ENCODE measurements at regions not wholly inside any gene's neighbourhood (a gene's known extent, or its start where the extent isn't known, plus 50 kb on each side); places are given as distances from the start of the nearest gene placed in this dataset.

GRCh38 chr3:127399154-127399553 is 111.3 kb upstream of the PRR20G start:
- Histone ChIP-seq H3K36me3 (ENCODE audit: insufficient read depth, low read length) (no peaks in the 10 kb centered on the region), H3K9me3 (ENCODE audit: control insufficient read depth in 1 of 2, low read length in 2 of 2) (no peaks in the 10 kb centered on the region), H3K4me3 (ENCODE audit: low read length in 2 of 2) (no peak overlapping the region), H3K27me3 (ENCODE audit: insufficient read depth, low read length) (no peaks in the 10 kb centered on the region), H3K27ac (ENCODE audit: low read depth, low read length) (no peak overlapping the region), H3K4me1 (ENCODE audit: insufficient read depth, low read length) (no peaks in the 10 kb centered on the region)
- POLR2A ChIA-PET (ENCODE audit: partially characterized antibody): no interaction called here
- Mint-ChIP-seq H3K27me3 (peaks cover 4 to 12% of the 10 kb centered on the region in 2 donors), H3K4me3 (no peak overlapping the region), H3K4me1 (no peaks in the 10 kb centered on the region), H3K36me3 (no peaks in the 10 kb centered on the region), H3K9me3 (peaks cover 0 to 2% (median 0%) of the 10 kb centered on the region in 8 donors), H3K27ac (no peak overlapping the region)
- CTCF ChIA-PET (ENCODE audit: partially characterized antibody): no interaction called here
- intact Hi-C loops (cut with micrococcal nuclease): no loop called here
- no peak for DNase-seq

- no peak overlapping the region for H3K4me3 Mint-ChIP-seq
- Histone ChIP-seq H3K4me1 (ENCODE audit: insufficient read depth, low read length) (no peaks in the 10 kb centered on the region), H3K9me3 (ENCODE audit: control insufficient read depth in 1 of 2, low read length in 2 of 2) (no peaks in the 10 kb centered on the region), H3K27ac (ENCODE audit: low read depth, low read length) (no peak overlapping the region), H3K27me3 (ENCODE audit: insufficient read depth, low read length) (no peaks in the 10 kb centered on the region), H3K4me3 (ENCODE audit: low read length in 2 of 2) (no peak overlapping the region), H3K36me3 (ENCODE audit: insufficient read depth, low read length) (no peaks in the 10 kb centered on the region)
- DNase-seq: no peak
- H3K27ac Mint-ChIP-seq: no peak overlapping the region
- H3K27me3 Mint-ChIP-seq: peaks cover 4 to 12% of the 10 kb centered on the region in 2 donors
- ChIA-PET CTCF (ENCODE audit: partially characterized antibody) (no interaction called here), POLR2A (ENCODE audit: partially characterized antibody) (no interaction called here)
- H3K36me3 Mint-ChIP-seq: no peaks in the 10 kb centered on the region
- H3K9me3 Mint-ChIP-seq: peaks cover 0 to 2% (median 0%) of the 10 kb centered on the region in 8 donors
- no peaks in the 10 kb centered on the region for H3K4me1 Mint-ChIP-seq
- intact Hi-C loops (cut with micrococcal nuclease): no loop called here
Observed at GRCh38 chr3:127396473-127396872, 108.6 kb upstream of the PRR20G start.

GRCh38 chr3:127395663-127396355 is 108.0 kb upstream of the PRR20G start:
- Histone ChIP-seq H3K9me3 (ENCODE audit: control insufficient read depth in 1 of 2, low read length in 2 of 2) (no peaks in the 10 kb centered on the region), H3K27me3 (ENCODE audit: insufficient read depth, low read length) (no peaks in the 10 kb centered on the region), H3K4me1 (ENCODE audit: insufficient read depth, low read length) (no peaks in the 10 kb centered on the region), H3K4me3 (ENCODE audit: low read length in 2 of 2) (no peak overlapping the region), H3K36me3 (ENCODE audit: insufficient read depth, low read length) (no peaks in the 10 kb centered on the region), H3K27ac (ENCODE audit: low read depth, low read length) (no peak overlapping the region)
- intact Hi-C loops (cut with micrococcal nuclease): no loop called here
- POLR2A ChIA-PET (ENCODE audit: partially characterized antibody): no interaction called here
- CTCF ChIA-PET (ENCODE audit: partially characterized antibody): no interaction called here
- H3K27me3 Mint-ChIP-seq: peaks cover 3 to 12% of the 10 kb centered on the region in 2 donors
- H3K9me3 Mint-ChIP-seq: peaks cover 0 to 2% (median 0%) of the 10 kb centered on the region in 8 donors
- no peak overlapping the region for H3K4me3 Mint-ChIP-seq
- no peak overlapping the region for H3K27ac Mint-ChIP-seq
- no peaks in the 10 kb centered on the region for H3K4me1 Mint-ChIP-seq
- DNase-seq: no peak
- no peaks in the 10 kb centered on the region for H3K36me3 Mint-ChIP-seq

- Histone ChIP-seq H3K9me3 (ENCODE audit: control insufficient read depth in 1 of 2, low read length in 2 of 2) (no peaks in the 10 kb centered on the region), H3K27me3 (ENCODE audit: insufficient read depth, low read length) (no peaks in the 10 kb centered on the region), H3K4me1 (ENCODE audit: insufficient read depth, low read length) (no peaks in the 10 kb centered on the region), H3K4me3 (ENCODE audit: low read length in 2 of 2) (no peak overlapping the region), H3K36me3 (ENCODE audit: insufficient read depth, low read length) (no peaks in the 10 kb centered on the region), H3K27ac (ENCODE audit: low read depth, low read length) (no peak overlapping the region)
- no peaks in the 10 kb centered on the region for H3K36me3 Mint-ChIP-seq
- no peak overlapping the region for H3K27ac Mint-ChIP-seq
- peaks cover 0 to 2% (median 0%) of the 10 kb centered on the region in 8 donors for H3K9me3 Mint-ChIP-seq
- POLR2A ChIA-PET (ENCODE audit: partially characterized antibody): no interaction called here
- CTCF ChIA-PET (ENCODE audit: partially characterized antibody): no interaction called here
- peaks cover 3 to 12% of the 10 kb centered on the region in 2 donors for H3K27me3 Mint-ChIP-seq
- no peak overlapping the region for H3K4me3 Mint-ChIP-seq
- no peak for DNase-seq
- H3K4me1 Mint-ChIP-seq: no peaks in the 10 kb centered on the region
- intact Hi-C loops (cut with micrococcal nuclease): no loop called here
Observed at GRCh38 chr3:127394984-127395662, 107.3 kb upstream of the PRR20G start.

- Mint-ChIP-seq H3K36me3 (no peaks in the 10 kb centered on the region), H3K4me1 (no peaks in the 10 kb centered on the region), H3K27me3 (peaks cover 3 to 12% of the 10 kb centered on the region in 2 donors), H3K27ac (no peak overlapping the region), H3K9me3 (peaks cover 0 to 2% (median 0%) of the 10 kb centered on the region in 8 donors), H3K4me3 (no peak overlapping the region)
- Histone ChIP-seq H3K36me3 (ENCODE audit: insufficient read depth, low read length) (no peaks in the 10 kb centered on the region), H3K27ac (ENCODE audit: low read depth, low read length) (no peak overlapping the region), H3K4me1 (ENCODE audit: insufficient read depth, low read length) (no peaks in the 10 kb centered on the region), H3K4me3 (ENCODE audit: low read length in 2 of 2) (no peak overlapping the region), H3K27me3 (ENCODE audit: insufficient read depth, low read length) (no peaks in the 10 kb centered on the region), H3K9me3 (ENCODE audit: control insufficient read depth in 1 of 2, low read length in 2 of 2) (no peaks in the 10 kb centered on the region)
- intact Hi-C loops (cut with micrococcal nuclease): no loop called here
- POLR2A ChIA-PET (ENCODE audit: partially characterized antibody): no interaction called here
- DNase-seq: no peak
- CTCF ChIA-PET (ENCODE audit: partially characterized antibody): no interaction called here
Observed at GRCh38 chr3:127394031-127394430, 106.2 kb upstream of the PRR20G start.

DNA sequence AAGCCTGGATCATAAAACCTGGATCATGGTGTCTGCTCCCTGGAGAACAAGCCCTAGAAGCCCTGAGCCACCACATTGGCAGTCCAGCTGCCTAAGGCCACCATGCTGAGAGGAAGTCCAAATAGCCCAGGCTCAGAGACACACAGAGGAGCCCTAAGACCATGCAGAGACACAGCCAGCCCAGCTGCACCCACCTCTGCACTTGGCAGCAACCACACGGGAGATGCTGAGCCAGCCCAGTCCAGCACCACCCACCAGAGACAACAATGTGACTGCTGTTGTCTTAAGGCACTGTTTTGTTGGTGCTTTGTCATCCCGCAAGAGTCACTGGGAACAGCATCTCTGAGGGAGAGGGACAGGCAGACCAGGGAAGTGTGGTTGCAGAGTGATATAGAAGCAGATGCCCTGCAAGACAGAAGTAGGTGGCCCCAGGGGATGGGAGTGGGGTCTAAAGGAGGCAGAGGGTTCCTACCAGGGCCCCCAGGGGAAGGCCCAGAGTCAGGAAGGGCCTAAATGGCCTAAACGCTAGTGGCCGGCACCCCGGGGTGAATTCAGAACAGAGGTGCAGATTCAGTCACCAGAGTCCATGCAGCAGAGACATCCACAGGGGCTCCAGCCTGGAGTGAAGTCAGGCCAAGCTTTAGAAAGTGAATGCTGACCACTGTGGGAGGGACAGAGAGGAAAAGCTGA is 105.4 kb upstream of the PRR20G start:
- Histone ChIP-seq H3K27ac (ENCODE audit: low read depth, low read length) (no peak overlapping the region), H3K4me3 (ENCODE audit: low read length in 2 of 2) (no peak overlapping the region), H3K4me1 (ENCODE audit: insufficient read depth, low read length) (no peaks in the 10 kb centered on the region), H3K9me3 (ENCODE audit: control insufficient read depth in 1 of 2, low read length in 2 of 2) (no peaks in the 10 kb centered on the region), H3K36me3 (ENCODE audit: insufficient read depth, low read length) (no peaks in the 10 kb centered on the region), H3K27me3 (ENCODE audit: insufficient read depth, low read length) (no peaks in the 10 kb centered on the region)
- Mint-ChIP-seq H3K36me3 (no peaks in the 10 kb centered on the region), H3K4me1 (no peaks in the 10 kb centered on the region), H3K27ac (no peak overlapping the region), H3K4me3 (no peak overlapping the region), H3K9me3 (peaks cover 0 to 2% (median 0%) of the 10 kb centered on the region in 8 donors), H3K27me3 (peaks cover 3 to 11% of the 10 kb centered on the region in 2 donors)
- DNase-seq: no peak
- intact Hi-C loops (cut with micrococcal nuclease): no loop called here
- ChIA-PET POLR2A (ENCODE audit: partially characterized antibody) (no interaction called here), CTCF (ENCODE audit: partially characterized antibody) (no interaction called here)

DNA sequence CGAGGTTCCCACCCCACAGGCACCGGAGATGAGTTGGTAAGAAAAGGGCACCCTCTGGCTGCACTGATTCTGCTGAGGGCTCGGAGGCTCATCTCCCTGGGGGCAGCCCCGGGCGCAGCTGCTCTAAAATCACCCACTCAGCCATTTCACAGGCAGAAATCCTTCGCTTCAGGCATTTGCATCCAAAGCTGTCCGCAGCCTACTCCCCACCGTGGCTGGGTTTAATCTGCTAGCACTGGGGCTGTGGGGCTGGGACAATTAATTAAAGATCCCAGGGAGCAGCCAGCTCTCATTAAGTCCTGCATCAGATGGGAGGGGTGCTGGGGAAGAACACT is 104.3 kb upstream of the PRR20G start:
- H3K9me3 ChIP-seq (ENCODE audit: control insufficient read depth in 1 of 2, low read length in 2 of 2): no peaks in the 10 kb centered on the region
- Mint-ChIP-seq H3K9me3 (peaks cover 0 to 3% (median 0%) of the 10 kb centered on the region in 8 donors), H3K27me3 (peaks cover 4 to 11% of the 10 kb centered on the region in 2 donors), H3K27ac (no peak overlapping the region), H3K36me3 (no peaks in the 10 kb centered on the region), H3K4me1 (no peaks in the 10 kb centered on the region), H3K4me3 (no peak overlapping the region)
- intact Hi-C loops (cut with micrococcal nuclease): no loop called here
- no peak overlapping the region for H3K27ac ChIP-seq (ENCODE audit: low read depth, low read length)
- H3K4me3 ChIP-seq (ENCODE audit: low read length in 2 of 2): no peak overlapping the region
- H3K4me1 ChIP-seq (ENCODE audit: insufficient read depth, low read length): no peaks in the 10 kb centered on the region
- H3K36me3 ChIP-seq (ENCODE audit: insufficient read depth, low read length): no peaks in the 10 kb centered on the region
- POLR2A ChIA-PET (ENCODE audit: partially characterized antibody): no interaction called here
- DNase-seq: no peak
- no peaks in the 10 kb centered on the region for H3K27me3 ChIP-seq (ENCODE audit: insufficient read depth, low read length)
- CTCF ChIA-PET (ENCODE audit: partially characterized antibody): no interaction called here

Measured in CD4-positive, alpha-beta memory T cell (primary cell).